HG03558 (cell line): ENCODE measurements at regions not wholly inside any gene's neighbourhood (a gene's known extent, or its start where the extent isn't known, plus 50 kb on each side); places are given as distances from the start of the nearest gene placed in this dataset.
"Not testable (repeated sequence)": the region's sequence is repeated elsewhere in the genome, so short reads cannot be mapped to it uniquely, and the experiment has no call there.

ENCODE experiments used
- ATAC-seq: cut with Tn5 transposase; IDR thresholded peaks from one replicate; pipeline ENCODE4 v1.9.1; 2021; ENCODE audit warnings: moderate number of reproducible peaks; ENCODE audit not compliant: unreplicated experiment; ENCODE audit errors: extremely low read depth

DNA sequence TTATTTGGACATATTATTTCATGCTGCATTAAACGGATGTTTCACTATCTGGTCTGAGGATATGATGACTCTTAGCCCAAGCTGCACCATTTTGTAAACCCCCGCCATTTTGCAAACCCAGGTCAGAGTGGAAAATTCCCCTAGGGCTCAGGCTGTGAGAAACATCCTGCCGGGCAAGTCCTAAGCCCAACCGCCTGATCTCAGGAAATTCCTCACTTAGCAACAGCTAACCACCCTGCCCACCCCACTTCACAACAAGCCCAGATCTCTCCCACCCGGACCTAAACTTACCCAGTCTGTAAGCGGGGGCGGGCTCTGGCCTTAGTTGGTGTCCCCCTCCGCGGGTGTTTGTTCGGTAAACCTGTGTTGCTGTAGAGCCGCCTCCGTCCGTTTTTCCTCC lies 2747.1 kb downstream of the PCDH7 start:
- no peak for ATAC-seq

DNA sequence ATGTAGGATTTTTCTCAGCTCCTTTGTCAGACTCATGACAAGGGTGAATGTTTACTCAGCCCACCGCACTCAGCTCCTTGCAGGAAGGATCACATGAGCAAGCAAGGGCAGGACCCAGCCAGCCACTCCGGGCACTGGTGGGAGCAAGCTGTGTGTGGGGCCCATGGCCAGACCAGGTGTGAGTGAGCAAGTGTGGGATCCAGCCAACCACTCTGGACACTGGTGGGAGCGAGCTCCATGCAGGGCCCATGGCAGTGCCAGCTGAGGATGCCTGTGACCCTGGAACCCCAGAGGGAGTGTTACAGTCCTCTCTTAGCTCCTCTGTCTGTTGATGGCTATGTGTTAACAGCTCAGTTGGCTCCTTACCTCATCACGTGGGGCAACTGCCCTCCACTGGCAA lies 2750.6 kb downstream of the PCDH7 start:
- no peak for ATAC-seq

DNA sequence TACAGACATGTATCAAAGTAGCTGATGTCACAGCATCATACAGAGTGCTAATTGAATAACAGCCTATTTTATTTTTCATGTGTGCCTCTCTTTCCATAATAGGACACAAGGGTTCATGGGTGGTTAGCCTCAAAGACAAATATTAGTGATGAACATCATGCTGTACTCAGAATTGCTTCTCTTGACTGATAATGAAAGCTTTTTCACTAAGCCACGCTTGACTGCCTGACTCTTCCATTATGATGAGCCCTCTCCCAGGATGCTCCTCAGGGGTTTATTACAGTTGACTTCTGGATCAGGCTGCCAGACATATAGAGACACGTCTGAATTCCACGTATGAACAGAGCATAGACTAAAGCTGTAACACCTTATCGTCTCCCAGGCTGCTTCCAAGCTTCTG lies 2757.5 kb downstream of the PCDH7 start:
- ATAC-seq = no peak

DNA sequence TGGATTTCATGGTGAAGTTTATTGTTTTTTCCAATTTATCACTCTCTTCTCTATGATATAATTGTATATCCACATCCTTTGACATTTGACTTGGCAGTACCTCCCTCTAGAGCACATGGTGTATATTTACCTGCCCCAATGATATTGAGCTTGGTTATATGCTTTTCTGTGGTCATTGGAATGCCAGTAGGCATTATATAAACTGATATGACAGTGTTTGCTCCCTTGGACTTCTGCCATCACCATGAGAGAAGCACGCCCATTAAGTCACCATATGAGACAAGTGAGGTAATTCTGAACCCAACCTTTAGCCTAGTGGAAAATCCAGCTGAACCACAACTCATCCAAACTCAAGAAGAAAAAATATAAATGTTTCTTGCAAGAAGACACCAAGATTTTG lies 2761.5 kb downstream of the ARAP2 start:
- no peak for ATAC-seq

DNA sequence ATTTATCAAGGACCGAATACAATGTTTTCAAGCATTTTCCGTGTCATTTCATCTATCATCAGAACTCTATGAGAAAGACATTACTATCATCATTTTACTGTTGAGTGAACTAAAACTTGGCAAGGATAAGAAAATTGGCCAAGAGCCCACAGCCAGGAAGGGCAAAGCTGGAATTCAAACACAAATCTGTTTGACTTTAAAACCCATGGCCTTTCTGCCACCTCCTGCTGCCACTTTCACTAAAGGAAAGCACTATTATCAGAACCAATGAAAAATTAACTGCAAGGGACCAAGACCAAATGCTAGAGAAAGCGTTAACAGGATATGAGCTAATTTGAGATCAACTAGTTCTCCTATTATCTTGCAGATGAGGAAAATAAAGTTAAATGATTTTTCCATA lies 2759.2 kb downstream of the ARAP2 start:
- no peak for ATAC-seq

DNA sequence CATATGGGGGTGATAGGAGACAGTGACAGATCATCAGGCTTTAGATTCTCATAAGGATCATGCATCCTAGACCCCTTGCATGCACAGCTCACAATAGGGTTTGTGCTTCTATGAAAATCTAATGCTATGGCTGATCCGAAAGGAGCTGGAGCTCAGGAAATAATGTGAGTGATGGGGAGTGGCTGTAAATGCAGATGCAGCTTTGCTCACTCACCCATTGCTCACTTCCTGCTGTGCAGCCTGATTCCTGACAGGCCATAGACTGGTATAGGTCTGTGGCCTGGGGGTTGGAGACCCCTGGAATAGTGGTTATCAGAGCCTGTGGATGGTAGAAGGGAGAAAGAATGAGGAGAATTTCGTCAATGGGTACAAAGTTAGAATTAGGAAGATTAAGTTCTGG lies 2751.1 kb downstream of the ARAP2 start:
- no peak for ATAC-seq

DNA sequence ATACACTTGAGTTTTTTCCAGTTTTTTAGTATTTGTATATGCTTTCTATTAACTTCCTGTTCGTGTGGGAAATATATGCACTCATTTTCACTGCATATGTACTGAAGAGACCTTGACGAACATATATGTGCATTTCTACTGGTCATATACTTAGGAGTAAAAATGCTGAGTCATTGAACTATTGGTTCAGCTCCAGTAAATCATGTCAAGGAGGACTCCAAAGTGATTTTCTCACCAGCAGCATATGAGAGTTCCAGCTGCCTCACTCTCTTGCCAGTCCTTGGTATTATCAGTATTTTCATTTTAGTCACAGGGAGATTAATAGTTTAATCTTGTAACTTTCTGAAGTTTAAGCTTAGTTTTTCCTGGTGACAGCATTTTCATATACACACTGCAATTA lies 2750.2 kb downstream of the ARAP2 start:
- no peak for ATAC-seq

DNA sequence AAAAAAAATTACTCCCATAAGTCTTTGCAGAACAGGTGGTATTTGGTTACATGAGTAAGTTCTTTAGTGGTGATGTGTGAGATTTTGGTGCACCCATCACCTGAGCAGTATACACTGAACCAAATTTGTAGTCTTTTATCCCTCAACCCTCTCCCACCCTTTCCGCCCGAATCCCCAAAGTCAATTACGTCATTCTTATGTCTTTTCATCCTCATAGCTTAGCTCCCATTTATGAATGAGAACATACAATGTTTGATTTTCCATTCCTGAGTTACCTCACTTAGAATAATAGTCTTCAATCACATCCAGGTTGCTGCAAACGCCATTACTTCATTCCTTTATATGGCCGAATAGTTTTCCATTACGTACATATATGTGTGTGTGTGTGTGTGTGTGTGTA lies 2742.7 kb downstream of the ARAP2 start:
- not testable (repeated sequence) for ATAC-seq

DNA sequence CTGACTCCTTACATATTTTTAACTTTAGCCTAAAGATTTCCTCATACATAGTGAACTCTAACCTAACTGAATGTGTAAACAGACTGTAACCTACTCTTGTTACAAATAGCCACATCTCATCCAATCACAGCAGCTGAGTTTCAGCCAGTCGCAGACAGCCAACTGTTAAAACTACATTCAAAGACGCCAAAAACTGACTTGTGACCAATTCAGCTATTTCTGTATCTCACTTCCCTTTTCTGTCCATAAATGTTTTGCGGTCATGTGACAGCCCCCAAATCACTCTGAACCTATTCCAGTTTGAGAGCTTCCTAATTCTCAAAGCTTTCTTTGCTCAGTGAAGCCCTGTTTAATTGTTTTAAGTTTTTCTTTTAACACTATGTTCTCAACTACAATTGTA lies 2731.9 kb downstream of the ARAP2 start:
- no peak for ATAC-seq

DNA sequence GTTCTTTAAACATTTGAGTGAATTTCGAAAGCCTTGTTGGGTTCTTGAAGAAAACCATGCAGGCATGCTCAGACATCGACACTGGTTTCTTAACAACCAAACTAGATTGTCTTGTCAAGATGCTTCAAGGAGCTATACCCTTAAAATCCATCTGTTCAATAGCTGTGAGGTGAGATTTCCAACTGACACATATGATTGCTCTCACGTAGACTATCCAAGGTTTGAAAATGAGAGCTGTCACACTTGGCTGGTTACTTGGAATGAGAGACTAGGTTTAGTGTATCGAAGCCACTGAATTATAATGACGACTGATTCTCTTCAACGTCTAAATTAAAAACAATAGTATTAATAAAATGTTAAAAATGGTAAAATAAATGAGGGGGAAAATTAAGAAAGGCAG lies 2725.5 kb downstream of the ARAP2 start:
- no peak for ATAC-seq

DNA sequence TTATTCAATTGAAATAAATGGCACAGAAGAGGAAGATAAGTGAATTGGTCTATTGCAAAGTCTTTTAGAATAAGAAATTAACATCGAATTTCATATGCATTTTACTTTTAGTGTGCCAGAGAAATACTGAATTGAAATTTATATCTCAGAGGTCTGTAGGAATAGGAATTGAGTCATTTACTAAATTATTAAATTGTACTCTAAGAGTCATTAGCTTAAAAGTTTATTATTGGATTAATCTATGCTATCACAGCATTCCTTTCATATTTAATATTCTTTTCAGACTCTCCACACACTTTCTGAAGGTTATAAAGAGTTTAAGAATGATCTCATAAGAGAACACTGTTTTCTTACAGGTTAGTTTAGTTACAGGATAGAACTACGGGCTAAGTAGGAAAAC lies 2711.5 kb downstream of the ARAP2 start:
- ATAC-seq = no peak

DNA sequence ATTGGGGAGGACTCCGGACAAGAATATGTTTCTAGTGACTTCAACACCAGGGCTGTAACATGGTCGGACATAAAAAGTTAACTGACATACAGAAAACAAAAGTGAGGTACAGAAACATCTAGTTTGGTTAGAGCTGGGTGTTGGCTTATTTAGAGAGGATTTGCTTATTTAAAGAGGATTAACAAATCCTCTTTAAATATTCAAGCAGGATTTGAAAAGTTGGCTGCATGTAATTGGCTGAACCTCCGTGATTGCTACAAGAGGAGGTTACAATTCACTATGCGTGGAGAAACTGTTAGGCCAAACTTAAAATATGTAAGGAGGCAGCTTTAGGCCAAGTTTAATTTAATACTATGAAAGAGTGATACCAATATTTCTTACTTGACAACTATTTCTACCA lies 2707.4 kb downstream of the ARAP2 start:
- no peak for ATAC-seq

DNA sequence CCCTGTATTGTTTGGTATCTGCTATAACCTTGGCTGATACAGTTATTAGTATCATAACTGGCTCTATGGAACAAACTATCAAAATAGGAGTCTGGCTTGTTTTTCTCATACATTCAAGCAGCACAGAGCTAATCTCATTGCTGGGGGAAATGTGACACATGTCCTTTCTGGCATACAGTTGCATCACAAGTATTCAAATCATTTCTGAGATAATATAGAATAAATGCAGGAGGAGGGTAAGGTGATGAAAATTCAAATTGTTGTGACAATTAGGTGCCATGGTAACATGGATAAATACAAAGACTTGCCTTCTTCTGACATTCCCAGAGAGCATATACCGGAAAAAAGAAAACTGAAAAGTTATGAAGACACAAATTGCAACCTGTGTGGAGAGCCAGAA lies 2706.8 kb downstream of the ARAP2 start:
- ATAC-seq = no peak

DNA sequence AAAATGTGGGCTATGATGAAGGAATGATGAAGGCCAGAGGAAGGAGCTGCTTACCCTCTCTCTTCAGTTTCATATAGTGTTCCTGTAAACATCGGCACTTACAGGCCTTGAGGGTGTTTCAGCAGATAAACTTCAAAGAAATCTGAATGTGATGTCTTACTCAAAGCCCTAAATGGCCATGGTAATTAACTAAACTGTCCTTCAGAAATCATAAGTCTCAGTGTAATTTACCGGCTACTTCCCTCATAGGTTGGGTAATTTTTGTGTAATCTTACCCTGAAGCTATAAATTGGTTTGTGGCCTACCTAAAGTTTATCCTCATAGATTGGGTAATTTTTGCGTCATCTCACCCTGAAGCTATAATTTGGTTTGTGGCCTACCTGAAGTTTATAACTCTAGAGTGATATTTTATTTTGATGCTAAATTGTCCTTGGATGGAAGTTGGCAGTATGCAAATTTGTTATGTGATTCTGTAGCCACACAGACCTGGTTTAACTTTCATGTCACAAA lies 2700.3 kb downstream of the ARAP2 start:
- ATAC-seq = no peak

DNA sequence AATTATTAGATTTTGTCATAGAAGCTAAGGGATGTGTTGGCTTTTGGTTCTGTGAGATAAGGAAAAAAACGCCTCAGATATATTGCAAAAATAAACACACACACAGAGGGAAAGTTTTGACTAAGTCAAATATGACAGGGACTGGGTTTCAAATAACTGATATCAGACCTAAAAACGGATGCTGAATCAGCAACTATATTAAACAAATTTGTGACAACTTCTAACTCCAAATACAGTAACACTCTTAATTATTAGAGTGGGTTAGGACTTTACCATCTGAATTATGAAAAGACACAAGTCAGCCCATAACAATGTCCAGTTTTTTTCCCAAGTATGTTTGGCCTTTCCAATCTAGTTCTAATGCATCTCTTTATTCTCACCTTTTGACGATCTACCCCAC lies 2693.1 kb downstream of the ARAP2 start:
- no peak for ATAC-seq

DNA sequence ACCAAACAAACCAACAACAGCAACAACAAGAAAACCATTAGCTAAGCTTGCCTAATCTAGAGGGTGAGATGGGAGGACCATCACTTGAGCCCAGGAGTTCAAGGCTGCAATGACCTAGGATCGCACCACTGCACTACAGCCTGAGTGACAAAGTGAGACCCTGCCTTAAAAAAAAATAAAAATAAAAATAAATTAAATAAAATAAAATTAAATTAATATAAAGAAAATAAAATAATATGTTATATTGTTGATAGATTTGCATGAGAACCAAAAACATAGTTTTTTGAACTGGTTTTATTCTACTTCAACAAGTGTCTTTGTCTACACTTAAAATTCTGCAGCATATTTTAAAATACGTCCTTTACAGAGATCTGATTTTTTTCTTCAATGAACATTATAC lies 2683.1 kb downstream of the ARAP2 start:
- no peak for ATAC-seq

DNA sequence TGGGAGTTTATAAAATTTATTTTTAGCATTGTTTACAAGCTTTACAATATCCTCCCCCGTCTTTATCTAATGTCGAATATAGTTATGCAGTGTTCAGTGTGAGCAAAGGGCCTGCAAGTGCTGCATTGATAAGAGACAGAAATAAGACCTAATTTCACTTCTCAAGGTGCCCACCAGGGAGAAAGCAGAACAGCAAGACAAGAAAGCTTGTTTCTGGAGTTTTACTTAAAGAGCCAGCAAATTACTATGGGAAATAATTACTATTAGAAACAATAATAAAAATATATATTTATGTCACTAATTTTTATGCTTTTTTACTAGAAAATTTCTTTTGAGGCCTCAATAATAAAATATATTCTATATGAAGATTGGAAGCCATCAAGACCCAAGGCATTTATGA lies 2677.7 kb downstream of the ARAP2 start:
- no peak for ATAC-seq

DNA sequence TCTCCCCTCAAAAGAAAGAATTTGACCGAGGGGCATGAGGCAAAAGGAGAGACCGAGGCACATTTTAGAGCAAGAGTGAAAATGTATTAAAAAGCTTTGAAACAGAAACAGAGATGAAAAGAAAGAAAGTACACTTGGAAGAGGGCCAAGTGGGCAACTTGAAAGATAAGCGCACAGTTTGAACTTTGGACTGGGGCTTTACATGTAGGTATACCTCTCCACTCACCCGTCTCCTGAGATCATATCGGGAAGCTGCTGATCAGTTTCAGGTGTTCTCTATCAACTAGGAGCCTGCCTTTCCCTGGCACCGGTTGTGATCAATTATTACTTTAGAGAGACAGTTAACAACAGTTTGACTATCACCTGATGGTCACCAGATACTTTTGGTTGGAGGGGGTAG lies 2666.5 kb downstream of the ARAP2 start:
- ATAC-seq = no peak

DNA sequence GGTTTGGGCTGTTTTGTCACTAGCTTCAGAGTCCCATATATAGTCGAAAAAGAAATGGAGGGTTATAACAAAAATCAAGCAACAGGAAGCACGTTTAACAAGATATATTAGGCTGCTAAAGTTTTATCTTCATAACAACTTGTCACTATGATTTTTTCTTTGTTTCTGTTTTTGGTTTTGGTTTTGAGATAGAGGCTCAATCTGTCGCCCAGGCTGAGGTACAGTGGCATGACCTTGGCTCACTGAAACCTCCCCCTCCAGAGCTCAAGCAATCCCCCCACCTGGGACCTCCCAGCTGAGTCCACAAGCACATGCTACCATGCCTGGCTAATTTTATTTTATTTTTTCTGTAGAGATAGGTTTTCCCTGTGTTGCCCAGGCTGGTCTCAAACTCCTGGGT lies 2664.4 kb downstream of the ARAP2 start:
- no peak for ATAC-seq

DNA sequence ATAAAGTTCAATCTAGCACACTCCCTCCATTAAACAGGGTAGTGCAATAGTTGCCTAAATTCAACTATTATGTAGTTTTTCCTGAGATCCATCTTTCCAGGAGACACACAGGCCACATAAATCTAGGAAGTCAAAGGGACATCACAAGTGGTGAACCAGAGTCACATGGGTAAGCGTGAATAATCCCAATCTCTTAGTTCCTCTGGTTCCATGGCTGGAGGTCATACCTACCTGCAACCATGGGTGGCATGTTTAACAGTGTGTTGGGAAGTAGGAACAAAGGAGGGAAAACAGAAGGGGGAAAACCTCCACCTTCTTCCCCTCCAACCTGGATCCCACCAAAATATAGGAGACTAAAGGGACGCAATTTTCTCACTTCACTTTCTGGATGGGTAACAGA lies 2651.6 kb downstream of the ARAP2 start:
- no peak for ATAC-seq

DNA sequence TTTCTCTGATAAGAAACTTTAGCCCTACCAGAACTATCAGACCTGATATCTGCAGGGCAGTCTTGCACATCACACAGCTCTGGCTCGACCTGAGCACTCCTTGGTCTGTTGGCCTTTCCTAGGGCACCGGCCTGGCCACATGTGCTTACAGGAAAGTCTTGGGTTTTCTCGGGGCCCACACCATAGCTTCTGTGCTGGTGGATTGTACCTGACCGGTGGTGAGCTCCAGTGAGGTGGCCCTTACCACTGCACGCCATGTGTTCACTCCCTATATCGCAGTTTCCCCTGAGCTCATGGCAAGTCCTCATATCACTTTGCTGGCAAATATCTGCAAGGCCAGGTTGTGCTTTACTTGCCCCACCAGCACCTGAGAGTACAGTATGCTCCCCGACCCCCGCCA lies 2637.4 kb downstream of the ARAP2 start:
- no peak for ATAC-seq

DNA sequence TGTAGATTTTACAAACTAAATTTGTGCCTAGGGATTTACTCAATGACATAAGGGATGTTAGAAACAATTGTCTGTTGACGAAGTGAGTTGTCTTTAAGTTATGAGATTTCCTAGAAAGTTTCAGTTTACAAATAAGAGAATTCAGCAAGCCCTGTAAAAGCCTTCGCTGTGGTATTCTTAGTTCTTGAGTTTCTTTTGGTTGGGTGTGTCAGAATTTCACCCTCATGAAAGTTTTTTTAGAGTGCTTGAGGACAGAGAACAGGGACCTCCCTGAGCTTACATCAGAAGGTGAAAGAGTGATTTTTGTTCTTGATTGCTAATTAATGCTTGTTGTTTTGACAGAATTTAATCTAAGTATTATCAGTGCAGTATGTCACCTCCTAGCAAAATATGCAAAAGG lies 2628.2 kb downstream of the ARAP2 start:
- no peak for ATAC-seq

DNA sequence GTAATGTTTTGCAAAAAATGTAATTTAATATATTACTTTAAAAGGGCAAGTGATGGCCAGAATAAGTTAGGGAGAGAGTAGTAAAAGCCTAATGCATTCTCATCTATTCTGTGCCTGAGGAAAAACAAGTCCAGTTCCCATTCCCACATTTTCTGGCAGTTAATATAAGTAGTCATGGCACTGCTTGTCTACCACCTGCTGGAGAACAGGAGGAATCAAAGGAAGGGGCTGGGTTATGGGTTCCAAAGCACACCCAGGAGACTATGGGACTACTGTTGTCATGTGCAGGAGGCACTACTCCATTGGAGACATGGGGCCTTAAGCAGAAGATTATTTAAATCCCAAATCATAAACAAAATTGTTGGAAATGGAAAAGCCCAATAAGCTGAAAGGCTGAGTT lies 2618.6 kb downstream of the ARAP2 start:
- no peak for ATAC-seq
